Hepatocyte (in vitro differentiated cells): ENCODE measurements at regions not wholly inside any gene's neighbourhood (a gene's known extent, or its start where the extent isn't known, plus 50 kb on each side); places are given as distances from the start of the nearest gene placed in this dataset.

ENCODE experiments used
- DNase-seq: peaks from one replicate; pipeline ENCODE4 v3.0.0-alpha.2; 2016; ENCODE audit warnings: low spot score
- H2AFZ ChIP-seq: fragments of 200-600 bp; sonication (generic); 2 replicates; pipeline ENCODE4 v1.6.0; 2016; ENCODE audit warnings: antibody characterized with exemption, mild to moderate bottlenecking
- H3K27ac ChIP-seq: fragments of 200-600 bp; sonication (generic); 2 replicates; pipeline ENCODE4 v1.5.1; 2016; ENCODE audit warnings: mild to moderate bottlenecking
- H3K27me3 ChIP-seq: fragments of 200-600 bp; sonication (generic); 2 replicates; pipeline ENCODE4 v1.6.1; 2016
- H3K36me3 ChIP-seq: fragments of 200-600 bp; sonication (generic); replicated peaks from 2 replicates; pipeline ENCODE4 v1.5.1; 2016; ENCODE audit warnings: low read depth; ENCODE audit not compliant: insufficient read depth
- H3K4me1 ChIP-seq: fragments of 200-600 bp; sonication (generic); 2 replicates; pipeline ENCODE4 v1.5.1; 2016; ENCODE audit warnings: mild to moderate bottlenecking, moderate library complexity; ENCODE audit not compliant: insufficient read depth
- H3K4me2 ChIP-seq: fragments of 200-600 bp; sonication (generic); 2 replicates; pipeline ENCODE4 v1.6.0; 2016
- H3K4me3 ChIP-seq: fragments of 200-600 bp; sonication (generic); 2 replicates; pipeline ENCODE4 v1.5.1; 2016; ENCODE audit warnings: mild to moderate bottlenecking
- H3K79me2 ChIP-seq: fragments of 200-600 bp; sonication (generic); 2 replicates; pipeline ENCODE4 v1.6.0; 2017; ENCODE audit warnings: mild to moderate bottlenecking
- H3K9me2 ChIP-seq: fragments of 200-600 bp; sonication (generic); replicated peaks from 2 replicates; pipeline ENCODE4 v1.6.0; 2017; ENCODE audit warnings: mild to moderate bottlenecking; ENCODE audit not compliant: insufficient read depth
- H3K9me3 ChIP-seq: fragments of 200-600 bp; sonication (generic); 2 replicates; pipeline ENCODE4 v1.5.1; 2016; ENCODE audit warnings: low read depth, mild to moderate bottlenecking
- H4K20me1 ChIP-seq: fragments of 200-600 bp; sonication (generic); 2 replicates; pipeline ENCODE4 v1.6.0; 2016; ENCODE audit warnings: mild to moderate bottlenecking; ENCODE audit not compliant: insufficient read depth, poor library complexity, severe bottlenecking
- EZH2 ChIP-seq: fragments of 200-600 bp; sonication (generic); IDR thresholded peaks from 2 replicates; pipeline ENCODE4 v1.6.1; 2016; ENCODE audit warnings: antibody characterized with exemption, mild to moderate bottlenecking, borderline replicate concordance
- EZH2phosphoT487 ChIP-seq: fragments of 200-600 bp; sonication (generic); IDR thresholded peaks from one replicate; pipeline ENCODE4 v1.6.1; 2018; ENCODE audit warnings: antibody characterized with exemption, mild to moderate bottlenecking, low read depth, moderate library complexity; ENCODE audit not compliant: unreplicated experiment, severe bottlenecking
- WGBS: methylation state at CpG from one replicate; pipeline ENCODE4 v1.1.6; 2016; ENCODE audit warnings: low lambda C conversion rate; ENCODE audit errors: missing lambda C conversion rate; 5-methylcytosine and 5-hydroxymethylcytosine counted together
- TF ChIP-seq, protein P1 (sequence below): fragments of 200-600 bp; sonication (generic); IDR thresholded peaks from 2 replicates; pipeline ENCODE4 v1.5.1; 2016; ENCODE audit warnings: antibody characterized with exemption, mild to moderate bottlenecking; ENCODE audit not compliant: poor library complexity

DNA sequence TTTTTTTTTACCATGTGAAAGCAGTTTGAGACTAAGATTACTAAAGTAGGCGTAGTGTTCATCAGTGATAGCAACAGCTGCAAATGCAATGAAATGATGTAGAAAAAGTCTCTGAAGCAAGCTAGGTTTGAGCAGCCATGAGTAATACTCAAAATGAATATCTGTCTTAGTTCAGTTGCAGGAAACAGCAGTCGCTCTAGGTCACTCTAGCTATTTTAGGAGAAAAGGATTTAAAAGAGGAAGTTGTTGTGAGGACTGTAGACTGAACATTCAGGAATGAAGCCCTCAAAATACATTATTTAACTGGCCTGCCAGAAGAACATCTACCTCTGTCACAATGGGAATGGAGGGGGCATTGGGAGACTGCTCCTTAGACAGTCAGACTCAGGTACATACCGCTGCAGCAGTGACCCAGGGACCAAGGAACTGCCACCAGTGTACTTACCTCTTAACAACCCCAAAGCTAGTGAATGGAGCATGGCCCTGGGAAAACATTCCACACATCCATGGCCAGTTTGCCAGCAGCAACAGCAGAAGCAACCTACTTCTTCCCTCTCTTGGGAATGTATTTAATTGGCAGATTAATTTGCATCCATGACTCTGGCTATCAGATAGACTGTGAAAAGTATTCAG lies 243.0 kb upstream of the KHDRBS2 start:
- Histone ChIP-seq H3K79me2 (no peaks in the 10 kb centered on the region), H3K9me2 (no peaks in the 10 kb centered on the region), H3K27ac (no peak overlapping the region), H4K20me1 (no peaks in the 10 kb centered on the region), H3K4me2 (no peak overlapping the region), H3K4me3 (no peak overlapping the region), H3K36me3 (no peaks in the 10 kb centered on the region), H3K4me1 (no peaks in the 10 kb centered on the region), H3K9me3 (no peaks in the 10 kb centered on the region), H3K27me3 (no peaks in the 10 kb centered on the region), H2AFZ (no peak overlapping the region)
- WGBS = 93% methylated on average over 3 of the region's 3 CpGs
- no peak for DNase-seq
- TF ChIP-seq EZH2 = no peak
- no peak for TF ChIP-seq EZH2phosphoT487

DNA sequence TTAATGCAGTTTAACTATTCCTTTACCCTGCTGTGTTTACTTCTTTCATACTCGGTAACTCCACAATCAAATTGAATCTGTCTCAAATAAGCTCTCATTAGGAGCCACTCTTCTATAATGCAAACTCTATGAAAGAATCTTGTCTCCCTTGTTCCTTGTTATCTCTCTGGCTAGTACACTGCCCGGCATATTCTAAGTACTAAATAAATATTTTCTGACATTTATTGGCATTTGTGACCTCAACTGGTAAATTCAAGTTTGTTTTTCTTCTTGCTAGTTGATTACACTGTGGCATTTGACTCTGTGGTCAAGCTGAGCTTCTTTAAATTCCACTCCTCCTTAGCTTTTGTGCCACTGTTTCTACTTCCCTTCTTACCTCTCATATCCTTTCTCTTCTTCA lies 237.6 kb upstream of the KHDRBS2 start:
- no peaks in the 10 kb centered on the region for H3K79me2 ChIP-seq
- H3K4me2 ChIP-seq = no peak overlapping the region
- H3K4me1 ChIP-seq = peaks cover 4% of the 10 kb centered on the region
- no peak for DNase-seq
- H3K27me3 ChIP-seq = no peaks in the 10 kb centered on the region
- H4K20me1 ChIP-seq = no peaks in the 10 kb centered on the region
- H2AFZ ChIP-seq = no peak overlapping the region
- H3K36me3 ChIP-seq = no peaks in the 10 kb centered on the region
- H3K4me3 ChIP-seq = no peak overlapping the region
- no peaks in the 10 kb centered on the region for H3K9me2 ChIP-seq
- no peaks in the 10 kb centered on the region for H3K9me3 ChIP-seq
- TF ChIP-seq, protein P1, sequence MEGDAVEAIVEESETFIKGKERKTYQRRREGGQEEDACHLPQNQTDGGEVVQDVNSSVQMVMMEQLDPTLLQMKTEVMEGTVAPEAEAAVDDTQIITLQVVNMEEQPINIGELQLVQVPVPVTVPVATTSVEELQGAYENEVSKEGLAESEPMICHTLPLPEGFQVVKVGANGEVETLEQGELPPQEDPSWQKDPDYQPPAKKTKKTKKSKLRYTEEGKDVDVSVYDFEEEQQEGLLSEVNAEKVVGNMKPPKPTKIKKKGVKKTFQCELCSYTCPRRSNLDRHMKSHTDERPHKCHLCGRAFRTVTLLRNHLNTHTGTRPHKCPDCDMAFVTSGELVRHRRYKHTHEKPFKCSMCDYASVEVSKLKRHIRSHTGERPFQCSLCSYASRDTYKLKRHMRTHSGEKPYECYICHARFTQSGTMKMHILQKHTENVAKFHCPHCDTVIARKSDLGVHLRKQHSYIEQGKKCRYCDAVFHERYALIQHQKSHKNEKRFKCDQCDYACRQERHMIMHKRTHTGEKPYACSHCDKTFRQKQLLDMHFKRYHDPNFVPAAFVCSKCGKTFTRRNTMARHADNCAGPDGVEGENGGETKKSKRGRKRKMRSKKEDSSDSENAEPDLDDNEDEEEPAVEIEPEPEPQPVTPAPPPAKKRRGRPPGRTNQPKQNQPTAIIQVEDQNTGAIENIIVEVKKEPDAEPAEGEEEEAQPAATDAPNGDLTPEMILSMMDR = no peak
- TF ChIP-seq EZH2phosphoT487 = no peak
- no peak for TF ChIP-seq EZH2
- H3K27ac ChIP-seq = no peak overlapping the region
- WGBS = 24% methylated on average over 2 of the region's 2 CpGs

DNA sequence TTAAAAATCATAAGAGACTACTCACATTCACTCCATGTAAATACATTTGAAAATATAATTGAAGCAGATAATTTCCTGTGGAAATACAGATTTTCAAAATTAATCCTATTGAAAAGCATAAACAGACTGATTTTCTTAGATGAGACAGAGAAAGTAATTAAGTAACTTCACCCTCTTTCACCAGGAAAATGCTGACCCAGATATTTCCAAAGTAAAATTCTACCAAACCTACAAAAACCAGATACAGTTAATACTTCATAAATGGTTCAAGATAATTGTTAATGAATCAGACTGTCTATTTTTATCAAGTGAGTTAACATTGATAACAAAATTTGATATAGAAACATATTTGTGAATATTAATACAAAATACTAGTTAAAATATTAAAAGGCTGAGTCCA lies 233.5 kb upstream of the KHDRBS2 start:
- Histone ChIP-seq H2AFZ (no peak overlapping the region), H3K79me2 (no peaks in the 10 kb centered on the region), H3K27ac (no peak overlapping the region), H3K4me3 (no peak overlapping the region), H3K4me2 (no peak overlapping the region), H3K9me3 (no peaks in the 10 kb centered on the region), H3K27me3 (no peaks in the 10 kb centered on the region), H3K36me3 (no peaks in the 10 kb centered on the region), H3K4me1 (peaks cover 4% of the 10 kb centered on the region), H4K20me1 (no peaks in the 10 kb centered on the region), H3K9me2 (no peaks in the 10 kb centered on the region)
- DNase-seq = no peak
- TF ChIP-seq, protein P1 = no peak
- TF ChIP-seq EZH2 (no peak), EZH2phosphoT487 (no peak)

DNA sequence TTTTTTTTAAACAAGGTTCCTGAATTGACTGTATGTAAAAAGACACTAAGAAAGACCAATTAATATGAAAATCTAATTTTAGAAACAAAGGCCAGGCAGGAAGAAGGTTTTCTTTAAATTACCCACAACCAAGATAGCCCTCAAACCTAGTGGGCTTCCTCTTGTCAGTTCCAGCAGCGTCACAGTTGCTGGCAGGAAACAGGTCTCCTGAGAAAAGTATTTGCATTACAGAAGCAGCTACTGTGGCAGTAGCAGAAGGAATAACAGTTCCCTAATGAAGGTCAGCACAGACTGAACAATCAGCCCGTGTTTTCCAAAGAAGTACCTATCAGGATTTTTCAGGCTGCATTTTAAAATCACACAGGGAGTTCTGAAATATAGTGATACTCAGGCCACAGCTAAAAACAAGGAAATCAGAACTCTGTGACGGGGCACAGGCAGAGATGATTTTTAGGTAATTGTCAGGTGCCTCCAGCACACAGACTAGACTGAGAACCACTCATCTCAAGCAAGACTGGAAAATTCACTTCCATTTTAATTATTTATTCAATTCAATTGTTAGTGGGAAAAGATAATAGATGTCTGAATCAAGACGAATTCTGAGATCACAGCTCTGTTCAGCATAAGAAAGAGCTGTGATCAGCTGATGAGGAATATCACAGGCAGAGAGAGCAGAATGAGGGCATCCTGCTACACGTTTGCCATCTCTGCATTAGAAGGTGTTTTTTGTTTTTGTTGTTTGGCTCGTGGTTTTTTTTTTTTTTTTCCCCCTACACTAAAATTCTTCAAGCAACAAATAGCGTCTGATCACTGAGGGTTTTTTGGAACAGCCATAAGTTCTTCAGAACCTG lies 230.5 kb upstream of the KHDRBS2 start:
- no peaks in the 10 kb centered on the region for H3K27me3 ChIP-seq
- H4K20me1 ChIP-seq = no peaks in the 10 kb centered on the region
- no peaks in the 10 kb centered on the region for H3K79me2 ChIP-seq
- no peak for DNase-seq
- TF ChIP-seq EZH2 (no peak), EZH2phosphoT487 (no peak)
- TF ChIP-seq, protein P1 = no peak
- no peaks in the 10 kb centered on the region for H3K9me2 ChIP-seq
- H3K9me3 ChIP-seq = no peaks in the 10 kb centered on the region
- no peak overlapping the region for H3K4me3 ChIP-seq
- H3K4me1 ChIP-seq = no peaks in the 10 kb centered on the region
- H3K36me3 ChIP-seq = no peaks in the 10 kb centered on the region
- peak overlapping the region; percentile 4 for H2AFZ ChIP-seq
- WGBS = 36% methylated on average over 7 of the region's 7 CpGs
- H3K4me2 ChIP-seq = no peak overlapping the region
- no peak overlapping the region for H3K27ac ChIP-seq
